A549 (cell line): ENCODE measurements at regions not wholly inside any gene's neighbourhood (a gene's known extent, or its start where the extent isn't known, plus 50 kb on each side); places are given as distances from the start of the nearest gene placed in this dataset.

Experiments used
- ATAC-seq, 2 experiments: fragments of 200-7000 bp in 1 of 2; fragments of >200 bp in 1 of 2; cut with Nextera tagmentation in 1 of 2; cut with Tn5 transposase in 1 of 2; 3 replicates each; pipeline versions ENCODE4 v1.8.0 to v1.9.1; 2018 to 2020; ENCODE audit warnings: mild to moderate bottlenecking in 1 of 2, moderate library complexity in 1 of 2
- CTCF ChIA-PET: fragments of 300-600 bp; sonication (Branson Sonifier 250); formaldehyde crosslinking; extraction: SDS; loops from one replicate; lab custom pipeline; 2021; ENCODE audit warnings: antibody characterized with exemption, inconsistent platforms; lab: Yijun Ruan, JAX
- POLR2A ChIA-PET: fragments of 350-600 bp; formaldehyde crosslinking; extraction: SDS; loops from one replicate; lab custom pipeline; 2021; ENCODE audit warnings: antibody characterized with exemption, inconsistent platforms; lab: Yijun Ruan, JAX
- DNase-seq, 2 experiments: peaks; one replicate each; pipeline versions ENCODE4 v3.0.0 to v3.0.0-alpha.2; 2011 to 2016; ENCODE audit warnings: low read depth in 1 of 2, low spot score in 1 of 2
- FAIRE-seq: peaks from 2 replicates; lab custom pipeline; 2011; peaks lifted over from hg19 to GRCh38; lab: Jason Lieb, UNC
- H3K27ac ChIP-seq, 2 experiments: fragments of >200 bp; sonication (Bioruptor Twin); formaldehyde crosslinking; 3 replicates each; pipeline ENCODE4 v1.5.1; 2016 to 2017
- H3K4me1 ChIP-seq: fragments of >200 bp; sonication (Bioruptor Twin); formaldehyde crosslinking; 3 replicates; pipeline ENCODE4 v1.6.1; 2016
- H3K4me2 ChIP-seq: fragments of >200 bp; sonication (Bioruptor Twin); formaldehyde crosslinking; 3 replicates; pipeline ENCODE4 v1.6.1; 2016
- H3K4me3 ChIP-seq: fragments of >200 bp; sonication (Bioruptor Twin); formaldehyde crosslinking; 3 replicates; pipeline ENCODE4 v1.5.1; 2016
- H3K9me3 ChIP-seq: fragments of >200 bp; sonication (Bioruptor Twin); formaldehyde crosslinking; 3 replicates; pipeline ENCODE4 v1.6.1; 2016
- BHLHE40 ChIP-seq: IDR thresholded peaks from 2 replicates; pipeline ENCODE4 v1.6.1; 2012; ENCODE audit warnings: low read depth, low read length, inconsistent platforms
- CBX2 ChIP-seq: fragments of 200-600 bp; sonication (generic); IDR thresholded peaks from 2 replicates; pipeline ENCODE4 v1.6.1; 2016; ENCODE audit warnings: low read depth, mild to moderate bottlenecking, borderline replicate concordance
- CEBPB ChIP-seq, 2 experiments: fragments of >200 bp in 1 of 2; sonication (Bioruptor Twin) in 1 of 2; formaldehyde crosslinking in 1 of 2; IDR thresholded peaks; 2 replicates each; pipeline ENCODE4 v1.6.1; 2012 to 2016
- EHF ChIP-seq: fragments of 250-450 bp; sonication (Bioruptor Pico); IDR thresholded peaks from 2 replicates; pipeline ENCODE4 v1.5.0; 2020; ENCODE audit warnings: mild to moderate bottlenecking
- EP300 ChIP-seq, 2 experiments: fragments of >200 bp; sonication (Bioruptor Twin); formaldehyde crosslinking; IDR thresholded peaks; 2 replicates in 1 of 2; 3 replicates in 1 of 2; pipeline ENCODE4 v1.6.1; 2016 to 2017
- ESRRA ChIP-seq: fragments of 150-350 bp; IDR thresholded peaks from 2 replicates; pipeline ENCODE4 v1.6.1; 2014; ENCODE audit warnings: mild to moderate bottlenecking, low read length, borderline replicate concordance
- FOSB ChIP-seq: fragments of 250-450 bp; sonication (Bioruptor Pico); IDR thresholded peaks from 2 replicates; pipeline ENCODE4 v1.5.0; 2020; ENCODE audit warnings: mild to moderate bottlenecking, moderate library complexity
- HDAC2 ChIP-seq: fragments of 200-600 bp; sonication (generic); IDR thresholded peaks from 2 replicates; pipeline ENCODE4 v1.6.1; 2016
- HEYL ChIP-seq: fragments of 250-450 bp; sonication (Bioruptor Pico); IDR thresholded peaks from 2 replicates; pipeline ENCODE4 v1.8.0; 2021; ENCODE audit warnings: mild to moderate bottlenecking, moderate library complexity
- HOXA7 ChIP-seq: fragments of 250-450 bp; sonication (Bioruptor Pico); IDR thresholded peaks from 2 replicates; pipeline ENCODE4 v1.5.0; 2020; ENCODE audit warnings: mild to moderate bottlenecking, moderate library complexity
- HOXB13 ChIP-seq: fragments of 250-450 bp; sonication (Bioruptor Pico); IDR thresholded peaks from 2 replicates; pipeline ENCODE4 v1.5.0; 2020; ENCODE audit warnings: low read depth, mild to moderate bottlenecking, moderate library complexity
- MAFK ChIP-seq: fragments of 450-650 bp; IDR thresholded peaks from 2 replicates; pipeline ENCODE4 v1.6.1; 2014; ENCODE audit not compliant: partially characterized antibody
- MYC ChIP-seq: IDR thresholded peaks from 2 replicates; pipeline ENCODE4 v1.6.1; 2012; ENCODE audit warnings: mild to moderate bottlenecking, inconsistent platforms, low read length, improper control_type of control experiment, borderline replicate concordance
- RCOR1 ChIP-seq: fragments of 150-350 bp; IDR thresholded peaks from 2 replicates; pipeline ENCODE4 v1.6.1; 2014; ENCODE audit warnings: antibody characterized with exemption, low read length, low read depth
- WGBS: methylation state at CpG from one replicate; pipeline ENCODE4 v1.1.6; 2017; ENCODE audit errors: missing lambda C conversion rate; 5-methylcytosine and 5-hydroxymethylcytosine counted together
- TF ChIP-seq, protein P1 (sequence below): fragments of >200 bp; sonication (Bioruptor Twin); formaldehyde crosslinking; IDR thresholded peaks from 3 replicates; pipeline ENCODE4 v1.5.1; 2016
- TF ChIP-seq, protein P2 (sequence below): fragments of 250-450 bp; sonication (Bioruptor Pico); IDR thresholded peaks from 2 replicates; pipeline ENCODE4 v1.5.0; 2021; ENCODE audit warnings: mild to moderate bottlenecking, moderate library complexity, borderline replicate concordance
- TF ChIP-seq, protein P3 (sequence below): fragments of 250-450 bp; sonication (Bioruptor Pico); IDR thresholded peaks from 2 replicates; pipeline ENCODE4 v1.5.0; 2020; ENCODE audit warnings: low read depth, mild to moderate bottlenecking, moderate library complexity

DNA sequence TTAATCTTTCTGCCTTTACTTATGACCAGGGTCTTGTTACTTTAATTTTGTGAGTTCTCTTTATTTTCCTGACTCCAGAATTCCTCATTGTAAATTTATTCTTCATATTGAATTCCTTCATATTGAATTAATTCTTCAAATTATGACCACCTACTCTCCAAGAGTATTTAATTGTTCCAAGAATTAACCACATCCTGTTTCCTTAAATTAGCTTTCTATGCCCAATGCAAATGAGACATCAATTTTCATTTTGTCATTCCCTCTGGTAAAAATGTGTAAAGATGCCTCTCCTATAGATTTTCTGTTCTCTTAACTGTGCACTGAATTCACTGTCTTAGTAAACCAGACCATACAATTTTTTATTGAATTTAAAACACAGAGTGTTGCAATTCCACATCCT is 211.2 kb upstream of the GRIA4 start:
- H3K4me1 ChIP-seq, result no peaks in the 10 kb centered on the region
- no peak for DNase-seq
- no peak overlapping the region for H3K27ac ChIP-seq
- TF ChIP-seq ESRRA, result no peak
- TF ChIP-seq BHLHE40, result no peak
- TF ChIP-seq, protein P1, sequence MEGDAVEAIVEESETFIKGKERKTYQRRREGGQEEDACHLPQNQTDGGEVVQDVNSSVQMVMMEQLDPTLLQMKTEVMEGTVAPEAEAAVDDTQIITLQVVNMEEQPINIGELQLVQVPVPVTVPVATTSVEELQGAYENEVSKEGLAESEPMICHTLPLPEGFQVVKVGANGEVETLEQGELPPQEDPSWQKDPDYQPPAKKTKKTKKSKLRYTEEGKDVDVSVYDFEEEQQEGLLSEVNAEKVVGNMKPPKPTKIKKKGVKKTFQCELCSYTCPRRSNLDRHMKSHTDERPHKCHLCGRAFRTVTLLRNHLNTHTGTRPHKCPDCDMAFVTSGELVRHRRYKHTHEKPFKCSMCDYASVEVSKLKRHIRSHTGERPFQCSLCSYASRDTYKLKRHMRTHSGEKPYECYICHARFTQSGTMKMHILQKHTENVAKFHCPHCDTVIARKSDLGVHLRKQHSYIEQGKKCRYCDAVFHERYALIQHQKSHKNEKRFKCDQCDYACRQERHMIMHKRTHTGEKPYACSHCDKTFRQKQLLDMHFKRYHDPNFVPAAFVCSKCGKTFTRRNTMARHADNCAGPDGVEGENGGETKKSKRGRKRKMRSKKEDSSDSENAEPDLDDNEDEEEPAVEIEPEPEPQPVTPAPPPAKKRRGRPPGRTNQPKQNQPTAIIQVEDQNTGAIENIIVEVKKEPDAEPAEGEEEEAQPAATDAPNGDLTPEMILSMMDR, result no peak
- TF ChIP-seq EHF (CRISPR knock-in tag), result no peak
- TF ChIP-seq RCOR1, result no peak
- TF ChIP-seq, all 56 proteins: peak for 0
- Histone ChIP-seq H3K9me3 (no peaks in the 10 kb centered on the region), H3K4me3 (no peak overlapping the region), H3K4me2 (no peak overlapping the region)
- ATAC-seq, result no peak
- no peak for FAIRE-seq
- CTCF ChIA-PET, result no interaction called here
- POLR2A ChIA-PET, result no interaction called here

DNA sequence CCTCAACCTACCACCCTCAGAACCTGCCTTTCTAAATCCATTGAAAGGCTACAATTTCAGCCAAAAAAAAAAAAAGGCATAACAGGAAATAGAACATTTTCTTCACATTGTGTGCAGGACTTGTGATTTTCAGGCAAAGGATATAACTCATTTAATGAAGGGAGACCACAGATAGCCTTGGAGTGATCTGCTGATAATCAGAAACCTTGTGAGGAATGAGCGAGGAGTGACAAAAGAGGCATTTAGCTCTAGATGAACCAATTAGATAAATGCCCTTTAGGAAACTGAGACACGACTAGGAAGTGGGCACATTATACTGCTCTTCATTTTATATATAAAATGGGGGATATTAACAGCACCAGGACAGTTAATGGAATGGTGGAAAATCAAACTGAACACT is 216.5 kb upstream of the GRIA4 start:
- H3K4me3 ChIP-seq, result no peak overlapping the region
- no peaks in the 10 kb centered on the region for H3K9me3 ChIP-seq
- ChIA-PET CTCF (no interaction called here), POLR2A (no interaction called here)
- no peak overlapping the region for H3K27ac ChIP-seq
- 50% methylated on average over 2 of the region's 2 CpGs for WGBS
- DNase-seq, result no peak
- H3K4me1 ChIP-seq, result no peaks in the 10 kb centered on the region
- ATAC-seq, result no peak
- TF ChIP-seq ESRRA (no peak), EHF (CRISPR knock-in tag) (no peak)
- TF ChIP-seq, protein P2, sequence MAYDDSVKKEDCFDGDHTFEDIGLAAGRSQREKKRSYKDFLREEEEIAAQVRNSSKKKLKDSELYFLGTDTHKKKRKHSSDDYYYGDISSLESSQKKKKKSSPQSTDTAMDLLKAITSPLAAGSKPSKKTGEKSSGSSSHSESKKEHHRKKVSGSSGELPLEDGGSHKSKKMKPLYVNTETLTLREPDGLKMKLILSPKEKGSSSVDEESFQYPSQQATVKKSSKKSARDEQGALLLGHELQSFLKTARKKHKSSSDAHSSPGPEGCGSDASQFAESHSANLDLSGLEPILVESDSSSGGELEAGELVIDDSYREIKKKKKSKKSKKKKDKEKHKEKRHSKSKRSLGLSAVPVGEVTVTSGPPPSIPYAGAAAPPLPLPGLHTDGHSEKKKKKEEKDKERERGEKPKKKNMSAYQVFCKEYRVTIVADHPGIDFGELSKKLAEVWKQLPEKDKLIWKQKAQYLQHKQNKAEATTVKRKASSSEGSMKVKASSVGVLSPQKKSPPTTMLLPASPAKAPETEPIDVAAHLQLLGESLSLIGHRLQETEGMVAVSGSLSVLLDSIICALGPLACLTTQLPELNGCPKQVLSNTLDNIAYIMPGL (CRISPR knock-in tag), result no peak
- no peak overlapping the region for H3K4me2 ChIP-seq
- FAIRE-seq, result no peak

DNA sequence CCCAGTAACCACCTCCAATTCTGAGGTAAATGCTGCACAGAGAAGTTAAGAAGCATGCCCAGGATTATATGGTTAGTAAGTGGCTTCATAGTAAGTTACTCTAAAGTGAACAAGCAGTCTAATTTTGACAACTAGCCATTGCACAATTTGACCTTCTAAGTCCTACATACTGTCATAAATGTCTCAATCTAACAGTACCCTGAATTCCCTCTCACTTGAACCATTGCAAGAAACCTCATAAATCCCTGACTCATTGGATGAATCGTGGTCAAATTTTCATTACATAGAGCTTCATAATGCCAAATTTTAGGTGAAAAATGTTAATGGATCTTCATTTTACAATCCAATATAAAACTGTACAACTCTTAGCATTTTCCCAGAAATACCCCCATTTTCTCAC is 217.3 kb upstream of the GRIA4 start:
- TF ChIP-seq EP300 (IDR thresholded peaks at IDR 0.05), result no peak
- no peak for TF ChIP-seq MYC
- TF ChIP-seq HDAC2, result no peak
- TF ChIP-seq HOXA7 (CRISPR knock-in tag), result no peak
- TF ChIP-seq CBX2, result no peak
- TF ChIP-seq HOXB13, result no peak
- TF ChIP-seq FOSB (CRISPR knock-in tag), result no peak
- TF ChIP-seq, protein P1, result no peak
- TF ChIP-seq CEBPB (IDR thresholded peaks at IDR 0.05), result no peak
- TF ChIP-seq, protein P3, sequence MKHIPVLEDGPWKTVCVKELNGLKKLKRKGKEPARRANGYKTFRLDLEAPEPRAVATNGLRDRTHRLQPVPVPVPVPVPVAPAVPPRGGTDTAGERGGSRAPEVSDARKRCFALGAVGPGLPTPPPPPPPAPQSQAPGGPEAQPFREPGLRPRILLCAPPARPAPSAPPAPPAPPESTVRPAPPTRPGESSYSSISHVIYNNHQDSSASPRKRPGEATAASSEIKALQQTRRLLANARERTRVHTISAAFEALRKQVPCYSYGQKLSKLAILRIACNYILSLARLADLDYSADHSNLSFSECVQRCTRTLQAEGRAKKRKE (CRISPR knock-in tag), result no peak
- no peak for TF ChIP-seq MAFK
- TF ChIP-seq HEYL, result no peak
- TF ChIP-seq BHLHE40, result no peak
- CTCF ChIA-PET, result no interaction called here
- FAIRE-seq, result no peak
- ATAC-seq, result no peak
- WGBS, result 12% methylated on average over 1 of the region's 1 CpG
- POLR2A ChIA-PET, result no interaction called here
- H3K27ac ChIP-seq, result no peak overlapping the region
- no peaks in the 10 kb centered on the region for H3K9me3 ChIP-seq
- H3K4me1 ChIP-seq, result no peaks in the 10 kb centered on the region
- H3K4me3 ChIP-seq, result no peak overlapping the region
- no peak for DNase-seq
- H3K4me2 ChIP-seq, result no peak overlapping the region
